HG03558 (cell line): ENCODE measurements at regions not wholly inside any gene's neighbourhood (a gene's known extent, or its start where the extent isn't known, plus 50 kb on each side); places are given as distances from the start of the nearest gene placed in this dataset.

ENCODE experiments used
- ATAC-seq: cut with Tn5 transposase; IDR thresholded peaks from one replicate; pipeline ENCODE4 v1.9.1; 2021; ENCODE audit warnings: moderate number of reproducible peaks; ENCODE audit not compliant: unreplicated experiment; ENCODE audit errors: extremely low read depth

GRCh38 chr5:2610986-2611385 lies 140.5 kb downstream of the IRX2 start:
- no peak for ATAC-seq

GRCh38 chr5:2608391-2608790 lies 143.1 kb downstream of the IRX2 start:
- no peak for ATAC-seq

- ATAC-seq, result no peak
Measured at GRCh38 chr5:2607598-2607997, 143.9 kb downstream of the IRX2 start.

GRCh38 chr5:2603272-2603575 lies 148.3 kb downstream of the IRX2 start:
- no peak for ATAC-seq

- no peak for ATAC-seq
Measured at GRCh38 chr5:2602451-2603271, 148.8 kb downstream of the IRX2 start.

- ATAC-seq, result no peak
Measured at GRCh38 chr5:2598503-2598902, 153.0 kb downstream of the IRX2 start.

- ATAC-seq, result no peak
Measured at GRCh38 chr5:2594701-2595100, 156.8 kb downstream of the IRX2 start.

GRCh38 chr5:2592766-2593165 lies 158.7 kb downstream of the IRX2 start:
- ATAC-seq, result no peak

GRCh38 chr5:2591777-2592453 lies 159.6 kb downstream of the IRX2 start:
- no peak for ATAC-seq

GRCh38 chr5:2588850-2589501 lies 162.5 kb downstream of the IRX2 start:
- no peak for ATAC-seq

GRCh38 chr5:2587189-2588031 lies 164.1 kb downstream of the IRX2 start:
- no peak for ATAC-seq

- no peak for ATAC-seq
Measured at GRCh38 chr5:2586016-2586715, 165.3 kb downstream of the IRX2 start.

- no peak for ATAC-seq
Measured at GRCh38 chr5:2584579-2585269, 166.8 kb downstream of the IRX2 start.

- ATAC-seq, result no peak
Measured at GRCh38 chr5:2582507-2582906, 169.0 kb downstream of the IRX2 start.

GRCh38 chr5:2582106-2582505 lies 169.4 kb downstream of the IRX2 start:
- no peak for ATAC-seq

- no peak for ATAC-seq
Measured at GRCh38 chr5:2581418-2581817, 170.1 kb downstream of the IRX2 start.

GRCh38 chr5:2579126-2579525 lies 172.4 kb downstream of the IRX2 start:
- ATAC-seq, result no peak

- no peak for ATAC-seq
Measured at GRCh38 chr5:2577312-2578036, 174.0 kb downstream of the IRX2 start.

- no peak for ATAC-seq
Measured at GRCh38 chr5:2576823-2577222, 174.7 kb downstream of the IRX2 start.
